ENCODE measurements at regions not wholly inside any gene's neighbourhood (a gene's known extent, or its start where the extent isn't known, plus 50 kb on each side); places are given as distances from the start of the nearest gene placed in this dataset.

DNA sequence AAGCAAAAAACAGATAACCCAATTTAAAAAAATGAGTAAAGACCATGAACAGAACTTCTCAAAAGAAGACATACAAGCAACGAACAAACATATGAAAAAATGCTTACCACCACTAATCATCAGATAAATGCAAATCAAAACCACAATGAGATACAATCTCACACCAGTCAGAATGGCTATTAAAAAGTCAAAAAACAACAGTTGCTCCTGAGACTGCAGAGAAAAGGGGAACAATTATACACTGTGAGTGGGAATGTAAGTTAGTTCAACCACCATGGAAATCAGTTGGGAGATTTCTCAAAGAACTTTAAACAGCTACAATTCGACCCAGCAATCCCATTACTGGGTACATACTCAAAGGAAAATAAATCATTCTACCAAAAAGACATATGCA, 131.6 kb downstream of the PTGER3 start:
- DNase-seq (ENCODE audit: insufficient read length, low spot score) (no peak), FAIRE-seq (no peak)

DNA sequence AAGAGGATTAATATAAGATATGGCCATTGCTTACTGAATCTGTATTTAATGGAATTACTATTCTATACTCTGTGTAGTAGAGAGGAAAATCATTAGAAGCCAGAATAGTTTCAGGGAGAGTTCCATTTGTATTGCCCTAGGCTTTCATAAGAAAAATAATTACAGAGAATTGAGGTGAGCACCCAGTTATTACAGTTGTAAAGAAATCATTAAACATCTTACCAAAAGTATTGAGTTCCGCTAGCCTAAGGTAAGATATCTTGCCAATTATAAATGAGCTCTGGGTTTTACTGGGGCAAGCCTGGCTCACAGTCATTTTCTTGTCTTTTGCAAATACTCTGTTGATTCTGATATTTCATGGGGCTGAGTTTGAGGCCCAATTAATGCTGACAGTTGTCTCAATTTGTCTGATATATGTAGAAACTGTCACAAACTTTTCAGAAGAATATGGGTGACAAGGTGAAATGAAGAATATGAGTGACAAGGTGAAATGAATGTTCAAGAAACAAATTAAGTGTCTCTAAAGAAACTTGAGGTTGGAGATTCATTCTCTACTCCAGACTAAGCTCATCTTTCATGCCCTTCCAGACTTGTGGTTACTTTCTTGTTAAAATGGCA, 127.8 kb downstream of the PTGER3 start:
- no peak for FAIRE-seq

More for the DNA sequence above, 127.8 kb downstream of the PTGER3 start:
- DNase-seq (ENCODE audit: insufficient read length, low spot score) = no peak
